Keratinocyte (primary cell): ENCODE measurements at regions not wholly inside any gene's neighbourhood (a gene's known extent, or its start where the extent isn't known, plus 50 kb on each side); places are given as distances from the start of the nearest gene placed in this dataset.

ENCODE experiments used
- DNase-seq: peaks from one replicate; pipeline ENCODE4 v3.0.0-alpha.2; 2011; ENCODE audit warnings: low read depth, missing footprints, low spot score
- FAIRE-seq: peaks from 2 replicates; lab custom pipeline; 2011; peaks lifted over from hg19 to GRCh38; lab: Jason Lieb, UNC
- H2AFZ ChIP-seq: 2 replicates; pipeline ENCODE4 v1.6.0; 2012; ENCODE audit warnings: low read length, control low read depth, inconsistent platforms; ENCODE audit not compliant: control insufficient read depth
- H3K27ac ChIP-seq: 2 replicates; pipeline ENCODE4 v1.5.1; 2011; ENCODE audit warnings: low read length; ENCODE audit not compliant: control insufficient read depth, insufficient read depth
- H3K27me3 ChIP-seq: 3 replicates; pipeline ENCODE4 v1.6.0; 2011; ENCODE audit warnings: low read length; ENCODE audit not compliant: control insufficient read depth, insufficient read depth; ENCODE audit errors: extremely low read depth
- H3K36me3 ChIP-seq, 2 experiments: 2 replicates in 1 of 2; 3 replicates in 1 of 2; pipeline ENCODE4 v1.5.1; 2011; ENCODE audit warnings: low read length in 2 of 2, mild to moderate bottlenecking in 1 of 2; ENCODE audit not compliant: control insufficient read depth in 2 of 2, insufficient read depth in 2 of 2; ENCODE audit errors: extremely low read depth in 1 of 2
- H3K4me1 ChIP-seq: 3 replicates; pipeline ENCODE4 v1.5.1; 2011; ENCODE audit warnings: low read length; ENCODE audit not compliant: control insufficient read depth, insufficient read depth; ENCODE audit errors: extremely low read depth
- H3K4me2 ChIP-seq: 3 replicates; pipeline ENCODE4 v1.6.0; 2011; ENCODE audit warnings: low read depth, low read length; ENCODE audit not compliant: control insufficient read depth, insufficient read depth; ENCODE audit errors: extremely low read depth
- H3K4me3 ChIP-seq, 3 experiments: fragments of 200-600 bp in 1 of 3; sonication (generic) in 1 of 3; 2 replicates in 2 of 3; 3 replicates in 1 of 3; pipeline ENCODE4 v1.5.1; 2011 to 2016; ENCODE audit warnings: low read length in 3 of 3, mild to moderate bottlenecking in 3 of 3, control low read depth in 2 of 3, inconsistent platforms in 1 of 3, low read depth in 1 of 3, mixed read lengths in 1 of 3, mixed run types in 1 of 3, moderate library complexity in 1 of 3; ENCODE audit not compliant: control insufficient read depth in 2 of 3, insufficient read depth in 2 of 3; ENCODE audit errors: extremely low read depth in 1 of 3
- H3K79me2 ChIP-seq: 2 replicates; pipeline ENCODE4 v1.6.0; 2012; ENCODE audit warnings: low read length; ENCODE audit not compliant: control insufficient read depth, insufficient read depth
- H3K9ac ChIP-seq: 3 replicates; pipeline ENCODE4 v1.6.0; 2011; ENCODE audit warnings: low read length; ENCODE audit not compliant: control insufficient read depth, insufficient read depth; ENCODE audit errors: extremely low read depth
- H3K9me1 ChIP-seq: 3 replicates; pipeline ENCODE4 v1.6.0; 2011; ENCODE audit warnings: low read length; ENCODE audit not compliant: control insufficient read depth, insufficient read depth; ENCODE audit errors: extremely low read depth
- H3K9me3 ChIP-seq: 2 replicates; pipeline ENCODE4 v1.5.1; 2012; ENCODE audit warnings: low read depth, low read length; ENCODE audit not compliant: control insufficient read depth
- H4K20me1 ChIP-seq: 3 replicates; pipeline ENCODE4 v1.6.0; 2011; ENCODE audit warnings: low read length; ENCODE audit not compliant: control insufficient read depth, insufficient read depth; ENCODE audit errors: extremely low read depth
- EZH2 ChIP-seq: IDR thresholded peaks from one replicate; pipeline ENCODE4 v1.6.1; 2012; ENCODE audit warnings: inconsistent platforms, mild to moderate bottlenecking, low read length, moderate library complexity
- dilution Hi-C: fragments of 300-500 bp; cut with MboI; formaldehyde crosslinking; loops from one replicate; pipeline ENCODE4 v1.7.0; 2020; ENCODE audit warnings: low sequenced_read_pairs; ENCODE audit not compliant: extremely low pct_ligation_motif_present
- TF ChIP-seq, protein P1 (sequence below), 3 experiments: IDR thresholded peaks in 1 of 3; conservative IDR thresholded peaks in 1 of 3; optimal IDR thresholded peaks in 1 of 3; 2 replicates in 2 of 3; 3 replicates in 1 of 3; pipeline versions ENCODE3 to v1.5.1; 2011; ENCODE audit warnings: low read length in 3 of 3, mild to moderate bottlenecking in 3 of 3, moderate library complexity in 2 of 3, control low read depth in 1 of 3, inconsistent platforms in 1 of 3; ENCODE audit not compliant: insufficient read depth in 2 of 3; ENCODE audit errors: extremely low read depth in 1 of 3

DNA sequence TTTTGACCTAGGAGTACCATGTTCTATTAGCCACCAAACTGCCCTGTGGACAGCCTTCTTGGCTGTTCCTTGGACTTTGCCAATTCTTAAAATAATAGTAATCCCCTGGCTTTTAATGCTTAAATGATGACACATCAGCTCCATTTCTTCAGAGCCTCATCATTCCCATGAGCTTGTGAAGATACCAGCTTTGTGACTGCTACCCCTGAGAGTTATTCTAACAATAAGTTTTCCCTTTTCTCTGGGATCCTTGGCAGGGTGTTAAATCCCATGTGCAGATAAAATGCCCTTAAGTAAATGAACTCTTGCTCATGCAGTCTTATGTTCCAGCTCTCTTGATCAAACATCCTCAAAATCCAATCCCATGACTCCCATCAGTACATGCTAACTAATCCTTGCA is 415.3 kb downstream of the CETN3 start:
- H3K9ac ChIP-seq = no peak overlapping the region
- H3K9me3 ChIP-seq = no peaks in the 10 kb centered on the region
- H3K4me1 ChIP-seq = no peaks in the 10 kb centered on the region
- H3K4me3 ChIP-seq = no peak overlapping the region
- no peaks in the 10 kb centered on the region for H3K36me3 ChIP-seq
- FAIRE-seq = no peak
- dilution Hi-C loops = no loop called here
- no peak overlapping the region for H3K4me2 ChIP-seq
- TF ChIP-seq, protein P1, sequence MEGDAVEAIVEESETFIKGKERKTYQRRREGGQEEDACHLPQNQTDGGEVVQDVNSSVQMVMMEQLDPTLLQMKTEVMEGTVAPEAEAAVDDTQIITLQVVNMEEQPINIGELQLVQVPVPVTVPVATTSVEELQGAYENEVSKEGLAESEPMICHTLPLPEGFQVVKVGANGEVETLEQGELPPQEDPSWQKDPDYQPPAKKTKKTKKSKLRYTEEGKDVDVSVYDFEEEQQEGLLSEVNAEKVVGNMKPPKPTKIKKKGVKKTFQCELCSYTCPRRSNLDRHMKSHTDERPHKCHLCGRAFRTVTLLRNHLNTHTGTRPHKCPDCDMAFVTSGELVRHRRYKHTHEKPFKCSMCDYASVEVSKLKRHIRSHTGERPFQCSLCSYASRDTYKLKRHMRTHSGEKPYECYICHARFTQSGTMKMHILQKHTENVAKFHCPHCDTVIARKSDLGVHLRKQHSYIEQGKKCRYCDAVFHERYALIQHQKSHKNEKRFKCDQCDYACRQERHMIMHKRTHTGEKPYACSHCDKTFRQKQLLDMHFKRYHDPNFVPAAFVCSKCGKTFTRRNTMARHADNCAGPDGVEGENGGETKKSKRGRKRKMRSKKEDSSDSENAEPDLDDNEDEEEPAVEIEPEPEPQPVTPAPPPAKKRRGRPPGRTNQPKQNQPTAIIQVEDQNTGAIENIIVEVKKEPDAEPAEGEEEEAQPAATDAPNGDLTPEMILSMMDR (optimal IDR thresholded peaks at IDR 0.05 in 1 of 3, IDR thresholded peaks at IDR 0.05 in 1 of 3, conservative IDR thresholded peaks at IDR 0.05 in 1 of 3; ENCODE audit: extremely low read depth in 1 of 3, insufficient read depth in 2 of 3, low read length in 3 of 3) = no peak
- TF ChIP-seq EZH2 = no peak
- H3K27me3 ChIP-seq = no peaks in the 10 kb centered on the region
- DNase-seq = no peak
- no peak overlapping the region for H3K27ac ChIP-seq
- no peaks in the 10 kb centered on the region for H4K20me1 ChIP-seq
- H3K9me1 ChIP-seq = no peaks in the 10 kb centered on the region
- no peaks in the 10 kb centered on the region for H3K79me2 ChIP-seq
- no peak overlapping the region for H2AFZ ChIP-seq

DNA sequence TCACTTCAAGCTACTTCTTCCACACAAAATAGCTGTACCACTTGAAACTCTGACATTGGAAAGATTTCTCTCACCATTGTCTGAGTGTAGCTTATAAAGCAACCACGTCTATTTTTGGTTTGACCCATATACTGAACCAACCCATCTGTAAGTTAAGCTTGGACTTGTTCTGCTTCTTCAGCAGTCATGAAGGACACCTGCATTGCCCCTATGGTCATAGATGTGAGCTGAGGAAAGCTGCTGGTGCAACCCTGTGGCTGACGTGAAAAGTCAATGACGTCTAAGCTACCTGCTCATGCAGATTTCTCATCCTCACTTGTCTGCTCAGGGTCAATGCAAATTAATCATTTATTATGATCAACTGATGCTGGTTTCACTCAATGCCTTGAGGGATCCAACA is 417.4 kb downstream of the CETN3 start:
- dilution Hi-C loops = no loop called here
- FAIRE-seq (no peak), DNase-seq (no peak)
- no peaks in the 10 kb centered on the region for H3K9me1 ChIP-seq
- H3K9me3 ChIP-seq = no peaks in the 10 kb centered on the region
- H3K4me3 ChIP-seq = no peak overlapping the region
- H4K20me1 ChIP-seq = no peaks in the 10 kb centered on the region
- no peaks in the 10 kb centered on the region for H3K36me3 ChIP-seq
- H2AFZ ChIP-seq = no peak overlapping the region
- H3K4me2 ChIP-seq = no peak overlapping the region
- H3K4me1 ChIP-seq = no peaks in the 10 kb centered on the region
- no peak overlapping the region for H3K27ac ChIP-seq
- H3K27me3 ChIP-seq = no peaks in the 10 kb centered on the region
- H3K79me2 ChIP-seq = no peaks in the 10 kb centered on the region
- TF ChIP-seq EZH2 = no peak
- TF ChIP-seq, protein P1 (optimal IDR thresholded peaks at IDR 0.05 in 1 of 3, IDR thresholded peaks at IDR 0.05 in 1 of 3, conservative IDR thresholded peaks at IDR 0.05 in 1 of 3; ENCODE audit: extremely low read depth in 1 of 3, insufficient read depth in 2 of 3, low read length in 3 of 3) = no peak
- H3K9ac ChIP-seq = no peak overlapping the region
